Liver (tissue), 8 donors: ENCODE measurements at regions not wholly inside any gene's neighbourhood (a gene's known extent, or its start where the extent isn't known, plus 50 kb on each side); places are given as distances from the start of the nearest gene placed in this dataset.
A peak's percentile ranks its signal among the peaks of the same experiment; 100 is the strongest.

Experiments used
- DNase-seq: peaks from one replicate; pipeline ENCODE4 v3.0.0-alpha.2; 2017; ENCODE audit warnings: low spot score
- H3K27ac ChIP-seq, 2 donors: one replicate each; pipeline ENCODE4 v1.7.0; 2013; ENCODE audit warnings: inconsistent platforms in 2 of 2, low read length in 2 of 2, control low read depth in 1 of 2, low read depth in 1 of 2, mild to moderate bottlenecking in 1 of 2
- H3K27me3 ChIP-seq, 4 donors: one replicate each; pipeline versions ENCODE4 v1.6.1 to v1.7.0; 2013; ENCODE audit warnings: low read length in 3 of 4, inconsistent platforms in 1 of 4, mild to moderate bottlenecking in 1 of 4, moderate library complexity in 1 of 4; ENCODE audit not compliant: control insufficient read depth in 4 of 4, insufficient read depth in 4 of 4
- H3K36me3 ChIP-seq, 4 donors: one replicate each; pipeline versions ENCODE4 v1.6.1 to v1.7.0; 2013; ENCODE audit warnings: low read length in 3 of 4, mild to moderate bottlenecking in 3 of 4, low read depth in 1 of 4, moderate library complexity in 1 of 4; ENCODE audit not compliant: control insufficient read depth in 4 of 4, insufficient read depth in 3 of 4
- H3K4me1 ChIP-seq, 4 donors: one replicate each; pipeline versions ENCODE4 v1.6.1 to v1.7.0; 2013; ENCODE audit warnings: low read length in 3 of 4, mild to moderate bottlenecking in 3 of 4, moderate library complexity in 1 of 4; ENCODE audit not compliant: control insufficient read depth in 4 of 4, insufficient read depth in 4 of 4
- H3K4me3 ChIP-seq, 3 donors: one replicate each; pipeline versions ENCODE4 v1.6.1 to v1.7.0; 2013; ENCODE audit warnings: low read length in 3 of 3, control low read depth in 1 of 3, low read depth in 1 of 3, mild to moderate bottlenecking in 1 of 3
- H3K9ac ChIP-seq, 2 donors: one replicate each; pipeline ENCODE4 v1.7.0; 2013; ENCODE audit warnings: low read length in 2 of 2, mild to moderate bottlenecking in 2 of 2, moderate library complexity in 2 of 2, control low read depth in 1 of 2, low read depth in 1 of 2
- H3K9me3 ChIP-seq, 4 donors: one replicate each; pipeline versions ENCODE4 v1.6.1 to v1.7.0; 2013; ENCODE audit warnings: low read length in 3 of 4; ENCODE audit not compliant: control insufficient read depth in 4 of 4
- FOXA1 ChIP-seq: IDR thresholded peaks from 2 replicates; pipeline ENCODE4 v1.6.1; 2016; ENCODE audit warnings: antibody characterized with exemption
- GABPA ChIP-seq, 2 donors: IDR thresholded peaks in 1 of 2; conservative IDR thresholded peaks in 1 of 2; 2 replicates each; pipeline ENCODE4 v1.6.1; 2016; ENCODE audit warnings: antibody characterized with exemption in 2 of 2, mild to moderate bottlenecking in 1 of 2, moderate library complexity in 1 of 2
- HNF4A ChIP-seq, 2 donors: conservative IDR thresholded peaks; 2 replicates each; pipeline ENCODE4 v1.6.1; 2016; ENCODE audit warnings: antibody characterized with exemption in 2 of 2, mild to moderate bottlenecking in 2 of 2
- HNF4G ChIP-seq: IDR thresholded peaks from 2 replicates; pipeline ENCODE4 v1.6.1; 2016; ENCODE audit warnings: antibody characterized with exemption
- JUND ChIP-seq, 2 donors: IDR thresholded peaks; 2 replicates each; pipeline ENCODE4 v1.6.1; 2016; ENCODE audit warnings: antibody characterized with exemption in 2 of 2
- RAD21 ChIP-seq, 2 donors: IDR thresholded peaks; 2 replicates each; pipeline ENCODE4 v1.6.1; 2016; ENCODE audit warnings: antibody characterized with exemption in 2 of 2, mild to moderate bottlenecking in 2 of 2
- RXRA ChIP-seq, 2 donors: IDR thresholded peaks; 2 replicates each; pipeline ENCODE4 v1.6.1; 2017 to 2018; ENCODE audit warnings: antibody characterized with exemption in 2 of 2, mild to moderate bottlenecking in 1 of 2
- SP1 ChIP-seq: IDR thresholded peaks from 2 replicates; pipeline ENCODE4 v1.6.1; 2018; ENCODE audit warnings: antibody characterized with exemption, mild to moderate bottlenecking
- WGBS: extraction: QIAGEN DNeasy Blood & Tissue Kit; methylation state at CpG from one replicate; pipeline ENCODE4 v1.1.7; 2013; 5-methylcytosine and 5-hydroxymethylcytosine counted together
- TF ChIP-seq, protein P1 (sequence below): fragments of 150-350 bp; IDR thresholded peaks from 2 replicates; pipeline ENCODE4 v1.5.1; 2017; ENCODE audit warnings: improper control_type of control experiment, low read depth, low read length; ENCODE audit not compliant: missing input control
- TF ChIP-seq, protein P2 (sequence below): IDR thresholded peaks from 2 replicates; pipeline ENCODE4 v1.6.1; 2016; ENCODE audit warnings: antibody characterized with exemption, mild to moderate bottlenecking
- TF ChIP-seq, protein P3 (sequence below): IDR thresholded peaks from 2 replicates; pipeline ENCODE4 v1.6.1; 2016; ENCODE audit warnings: antibody characterized with exemption
- donor health status: healthy.
- donor health status: healthy.
- donor health status: healthy.
- donor health status: healthy.
- donor health status: healthy.

DNA sequence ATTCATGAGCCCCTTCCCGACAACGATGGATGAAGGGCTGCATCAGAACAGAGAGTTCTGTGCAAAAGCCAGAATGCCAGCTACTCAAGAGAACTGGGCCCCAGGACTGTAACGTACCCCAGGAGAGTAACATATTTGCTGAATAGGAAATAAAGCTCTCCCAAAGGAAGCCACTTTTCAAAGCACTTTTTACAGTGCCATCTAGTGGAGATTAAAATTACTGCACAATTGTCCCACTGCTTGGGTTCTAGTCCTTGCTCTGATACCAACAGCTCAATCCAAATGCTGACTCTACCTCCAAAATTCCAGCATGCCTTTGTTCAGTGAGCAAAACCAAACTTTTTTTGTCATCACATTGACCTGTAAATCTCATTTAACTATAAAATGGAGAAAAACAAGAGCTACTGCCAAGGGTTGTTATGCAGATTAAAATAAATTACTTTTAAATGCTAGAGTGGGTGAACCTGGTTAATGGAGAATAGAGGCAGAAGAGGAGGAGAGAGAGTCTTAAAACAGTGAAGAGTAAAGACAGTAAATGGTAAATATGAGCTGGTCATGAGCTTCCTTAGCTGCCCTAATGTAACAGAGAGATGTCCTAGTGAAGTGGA, 87.6 kb upstream of the FSHB start:
- DNase-seq: no peak
- Histone ChIP-seq H3K9ac (no peak overlapping the region), H3K9me3 (no peaks in the 10 kb centered on the region), H3K4me1 (no peaks in the 10 kb centered on the region), H3K36me3 (no peaks in the 10 kb centered on the region), H3K27ac (no peak overlapping the region), H3K27me3 (no peaks in the 10 kb centered on the region), H3K4me3 (no peak overlapping the region)
- 22% methylated on average over 3 of the region's 3 CpGs for WGBS
- no peak for TF ChIP-seq HNF4G
- TF ChIP-seq, protein P1, sequence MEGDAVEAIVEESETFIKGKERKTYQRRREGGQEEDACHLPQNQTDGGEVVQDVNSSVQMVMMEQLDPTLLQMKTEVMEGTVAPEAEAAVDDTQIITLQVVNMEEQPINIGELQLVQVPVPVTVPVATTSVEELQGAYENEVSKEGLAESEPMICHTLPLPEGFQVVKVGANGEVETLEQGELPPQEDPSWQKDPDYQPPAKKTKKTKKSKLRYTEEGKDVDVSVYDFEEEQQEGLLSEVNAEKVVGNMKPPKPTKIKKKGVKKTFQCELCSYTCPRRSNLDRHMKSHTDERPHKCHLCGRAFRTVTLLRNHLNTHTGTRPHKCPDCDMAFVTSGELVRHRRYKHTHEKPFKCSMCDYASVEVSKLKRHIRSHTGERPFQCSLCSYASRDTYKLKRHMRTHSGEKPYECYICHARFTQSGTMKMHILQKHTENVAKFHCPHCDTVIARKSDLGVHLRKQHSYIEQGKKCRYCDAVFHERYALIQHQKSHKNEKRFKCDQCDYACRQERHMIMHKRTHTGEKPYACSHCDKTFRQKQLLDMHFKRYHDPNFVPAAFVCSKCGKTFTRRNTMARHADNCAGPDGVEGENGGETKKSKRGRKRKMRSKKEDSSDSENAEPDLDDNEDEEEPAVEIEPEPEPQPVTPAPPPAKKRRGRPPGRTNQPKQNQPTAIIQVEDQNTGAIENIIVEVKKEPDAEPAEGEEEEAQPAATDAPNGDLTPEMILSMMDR: peak; percentile 71
- no peak for TF ChIP-seq FOXA1
- TF ChIP-seq, protein P2, sequence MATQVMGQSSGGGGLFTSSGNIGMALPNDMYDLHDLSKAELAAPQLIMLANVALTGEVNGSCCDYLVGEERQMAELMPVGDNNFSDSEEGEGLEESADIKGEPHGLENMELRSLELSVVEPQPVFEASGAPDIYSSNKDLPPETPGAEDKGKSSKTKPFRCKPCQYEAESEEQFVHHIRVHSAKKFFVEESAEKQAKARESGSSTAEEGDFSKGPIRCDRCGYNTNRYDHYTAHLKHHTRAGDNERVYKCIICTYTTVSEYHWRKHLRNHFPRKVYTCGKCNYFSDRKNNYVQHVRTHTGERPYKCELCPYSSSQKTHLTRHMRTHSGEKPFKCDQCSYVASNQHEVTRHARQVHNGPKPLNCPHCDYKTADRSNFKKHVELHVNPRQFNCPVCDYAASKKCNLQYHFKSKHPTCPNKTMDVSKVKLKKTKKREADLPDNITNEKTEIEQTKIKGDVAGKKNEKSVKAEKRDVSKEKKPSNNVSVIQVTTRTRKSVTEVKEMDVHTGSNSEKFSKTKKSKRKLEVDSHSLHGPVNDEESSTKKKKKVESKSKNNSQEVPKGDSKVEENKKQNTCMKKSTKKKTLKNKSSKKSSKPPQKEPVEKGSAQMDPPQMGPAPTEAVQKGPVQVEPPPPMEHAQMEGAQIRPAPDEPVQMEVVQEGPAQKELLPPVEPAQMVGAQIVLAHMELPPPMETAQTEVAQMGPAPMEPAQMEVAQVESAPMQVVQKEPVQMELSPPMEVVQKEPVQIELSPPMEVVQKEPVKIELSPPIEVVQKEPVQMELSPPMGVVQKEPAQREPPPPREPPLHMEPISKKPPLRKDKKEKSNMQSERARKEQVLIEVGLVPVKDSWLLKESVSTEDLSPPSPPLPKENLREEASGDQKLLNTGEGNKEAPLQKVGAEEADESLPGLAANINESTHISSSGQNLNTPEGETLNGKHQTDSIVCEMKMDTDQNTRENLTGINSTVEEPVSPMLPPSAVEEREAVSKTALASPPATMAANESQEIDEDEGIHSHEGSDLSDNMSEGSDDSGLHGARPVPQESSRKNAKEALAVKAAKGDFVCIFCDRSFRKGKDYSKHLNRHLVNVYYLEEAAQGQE: no peak
- TF ChIP-seq RAD21 (IDR thresholded peaks at IDR 0.05): peak; percentile 77 to 83

DNA sequence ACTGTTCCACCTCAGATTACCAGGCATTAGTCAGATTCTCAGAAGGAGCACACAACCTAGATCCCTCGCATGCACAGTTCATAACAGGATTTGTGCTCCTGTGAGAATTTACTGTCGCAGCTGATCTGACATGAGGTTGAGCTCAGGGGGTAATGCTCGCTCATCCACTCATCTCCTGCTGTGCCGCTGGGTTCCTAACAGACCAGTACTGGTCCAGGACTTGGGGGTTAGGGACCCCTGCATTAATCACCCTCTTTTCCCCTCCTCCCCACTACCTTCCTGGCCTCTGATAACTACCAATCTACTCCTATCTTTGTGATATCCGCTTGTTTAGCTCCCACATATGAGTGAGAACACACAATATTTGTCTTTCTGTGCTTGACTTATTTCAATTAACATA, 83.5 kb upstream of the FSHB start:
- no peaks in the 10 kb centered on the region for H3K36me3 ChIP-seq
- H3K4me3 ChIP-seq: no peak overlapping the region
- H3K9ac ChIP-seq: no peak overlapping the region
- no peaks in the 10 kb centered on the region for H3K27me3 ChIP-seq
- H3K27ac ChIP-seq: no peak overlapping the region
- DNase-seq: no peak
- whole genome bisulfite sequencing: 92% methylated on average over 5 of the region's 5 CpGs
- no peaks in the 10 kb centered on the region for H3K4me1 ChIP-seq
- TF ChIP-seq GABPA (IDR thresholded peaks at IDR 0.05 in 1 of 2, conservative IDR thresholded peaks at IDR 0.05 in 1 of 2) (no peak), HNF4A (conservative IDR thresholded peaks at IDR 0.05) (no peak), JUND (IDR thresholded peaks at IDR 0.05) (no peak), RAD21 (IDR thresholded peaks at IDR 0.05) (no peak), SP1 (no peak), RXRA (IDR thresholded peaks at IDR 0.05) (no peak)
- TF ChIP-seq, protein P1: no peak
- TF ChIP-seq, protein P3, sequence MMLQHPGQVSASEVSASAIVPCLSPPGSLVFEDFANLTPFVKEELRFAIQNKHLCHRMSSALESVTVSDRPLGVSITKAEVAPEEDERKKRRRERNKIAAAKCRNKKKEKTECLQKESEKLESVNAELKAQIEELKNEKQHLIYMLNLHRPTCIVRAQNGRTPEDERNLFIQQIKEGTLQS: no peak
- no peaks in the 10 kb centered on the region for H3K9me3 ChIP-seq
